Peyer's patch (tissue), 4 donors: ENCODE measurements at regions not wholly inside any gene's neighbourhood (a gene's known extent, or its start where the extent isn't known, plus 50 kb on each side); places are given as distances from the start of the nearest gene placed in this dataset.
"Not testable (repeated sequence)": the region's sequence is repeated elsewhere in the genome, so short reads cannot be mapped to it uniquely, and the experiment has no call there.

Source experiments
- CTCF ChIP-seq, 6 experiments: fragments of 450-650 bp in 4 of 6; fragments of 200-600 bp in 2 of 6; sonication (generic) in 1 of 6; IDR thresholded peaks; one replicate each; pipeline ENCODE4 v1.5.1; 2017 to 2019; ENCODE audit warnings: antibody characterized with exemption in 6 of 6, mild to moderate bottlenecking in 3 of 6, moderate library complexity in 1 of 6
- POLR2A ChIP-seq, 2 donors: fragments of 450-650 bp; IDR thresholded peaks; one replicate each; pipeline ENCODE4 v1.5.1; 2017; ENCODE audit warnings: antibody characterized with exemption in 2 of 2, mild to moderate bottlenecking in 2 of 2, moderate library complexity in 2 of 2

- TF ChIP-seq CTCF, POLR2A (IDR thresholded peaks at IDR 0.05): not testable (repeated sequence)
Measured at GRCh38 chr4:116112861-116113260, 972.5 kb downstream of the TRAM1L1 start.
